ENCODE measurements at regions not wholly inside any gene's neighbourhood (a gene's known extent, or its start where the extent isn't known, plus 50 kb on each side); places are given as distances from the start of the nearest gene placed in this dataset.

DNA sequence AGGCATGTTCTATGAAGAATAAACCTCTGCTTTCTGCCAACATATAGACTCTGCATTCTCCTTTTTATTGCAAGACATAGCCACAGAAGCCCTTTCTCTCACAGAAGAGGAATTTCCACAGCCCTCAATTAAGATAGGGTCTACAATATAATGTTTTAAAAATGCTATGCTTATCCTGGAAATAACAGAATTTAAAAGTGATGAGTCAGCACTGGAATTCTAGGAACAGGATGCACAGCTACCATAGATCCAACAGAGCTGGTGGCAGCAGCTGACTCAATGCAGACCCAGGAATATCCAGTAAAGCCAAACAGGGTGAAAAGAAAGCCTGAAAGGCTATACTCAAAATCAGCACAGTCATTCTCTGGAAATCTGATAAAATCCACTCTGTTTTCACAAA lies 866.9 kb downstream of the TRIB2 start:
- no peak for DNase-seq
- H3K36me3 ChIP-seq, result no peaks in the 10 kb centered on the region
- intact Hi-C loops (cut with DNase I; ENCODE audit: low total_unique reads), result no loop called here
- in situ Hi-C loops (cut with MboI; ENCODE audit: low pct_ligation_motif_present in 1 of 4, low pct_unique_long_range_greater_than_20kb in 1 of 4, low sequenced_read_pairs in 3 of 4), result no loop called here
- H3K4me1 ChIP-seq, result no peaks in the 10 kb centered on the region
- no peak overlapping the region for H3K4me3 ChIP-seq
- peaks cover 0 to 3% of the 10 kb centered on the region in 2 donors for H3K9me3 ChIP-seq
- TF ChIP-seq POLR2A (IDR thresholded peaks at IDR 0.05) (no peak), EP300 (IDR thresholded peaks at IDR 0.05; ENCODE audit: low read depth) (no peak), POLR2AphosphoS5 (IDR thresholded peaks at IDR 0.05) (no peak)
- TF ChIP-seq, protein P1, sequence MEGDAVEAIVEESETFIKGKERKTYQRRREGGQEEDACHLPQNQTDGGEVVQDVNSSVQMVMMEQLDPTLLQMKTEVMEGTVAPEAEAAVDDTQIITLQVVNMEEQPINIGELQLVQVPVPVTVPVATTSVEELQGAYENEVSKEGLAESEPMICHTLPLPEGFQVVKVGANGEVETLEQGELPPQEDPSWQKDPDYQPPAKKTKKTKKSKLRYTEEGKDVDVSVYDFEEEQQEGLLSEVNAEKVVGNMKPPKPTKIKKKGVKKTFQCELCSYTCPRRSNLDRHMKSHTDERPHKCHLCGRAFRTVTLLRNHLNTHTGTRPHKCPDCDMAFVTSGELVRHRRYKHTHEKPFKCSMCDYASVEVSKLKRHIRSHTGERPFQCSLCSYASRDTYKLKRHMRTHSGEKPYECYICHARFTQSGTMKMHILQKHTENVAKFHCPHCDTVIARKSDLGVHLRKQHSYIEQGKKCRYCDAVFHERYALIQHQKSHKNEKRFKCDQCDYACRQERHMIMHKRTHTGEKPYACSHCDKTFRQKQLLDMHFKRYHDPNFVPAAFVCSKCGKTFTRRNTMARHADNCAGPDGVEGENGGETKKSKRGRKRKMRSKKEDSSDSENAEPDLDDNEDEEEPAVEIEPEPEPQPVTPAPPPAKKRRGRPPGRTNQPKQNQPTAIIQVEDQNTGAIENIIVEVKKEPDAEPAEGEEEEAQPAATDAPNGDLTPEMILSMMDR (IDR thresholded peaks at IDR 0.05), result no peak
- no peaks in the 10 kb centered on the region for H3K27me3 ChIP-seq
- H3K27ac ChIP-seq, result no peak overlapping the region

DNA sequence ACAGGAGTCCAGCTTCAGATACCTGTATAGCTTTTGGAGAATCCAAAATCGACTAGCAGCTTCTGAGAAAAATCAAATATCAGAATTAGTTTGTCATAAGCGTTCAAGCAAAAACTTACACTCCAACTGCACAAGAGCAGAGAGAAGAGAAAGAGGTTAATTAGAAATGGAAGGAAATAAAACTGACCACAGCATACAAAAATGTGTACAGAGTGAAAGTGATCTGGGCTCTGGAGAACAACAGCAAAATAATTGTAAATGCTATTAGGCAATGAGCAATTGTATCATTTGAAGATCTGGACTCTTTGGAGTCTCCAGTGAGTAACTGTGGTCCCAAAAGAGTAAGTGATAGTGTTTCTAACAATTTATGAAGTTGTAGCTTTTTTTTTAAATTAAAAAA lies 867.3 kb downstream of the TRIB2 start:
- no peak overlapping the region for H3K4me3 ChIP-seq
- no peaks in the 10 kb centered on the region for H3K27me3 ChIP-seq
- no peaks in the 10 kb centered on the region for H3K36me3 ChIP-seq
- no peak overlapping the region for H3K27ac ChIP-seq
- no peaks in the 10 kb centered on the region for H3K4me1 ChIP-seq
- in situ Hi-C loops (cut with MboI; ENCODE audit: low pct_ligation_motif_present in 1 of 4, low pct_unique_long_range_greater_than_20kb in 1 of 4, low sequenced_read_pairs in 3 of 4) (no loop called here), intact Hi-C loops (cut with DNase I; ENCODE audit: low total_unique reads) (no loop called here)
- DNase-seq, result no peak
- WGBS, 2 donors (ENCODE audit: low coverage in 1 of 2), result 62 to 78% methylated on average over 2 of the region's 2 CpGs
- peaks cover 0 to 3% of the 10 kb centered on the region in 2 donors for H3K9me3 ChIP-seq
- TF ChIP-seq EP300 (IDR thresholded peaks at IDR 0.05; ENCODE audit: low read depth) (no peak), POLR2A (IDR thresholded peaks at IDR 0.05) (no peak), POLR2AphosphoS5 (IDR thresholded peaks at IDR 0.05) (no peak)
- TF ChIP-seq, protein P1 (IDR thresholded peaks at IDR 0.05), result no peak

DNA sequence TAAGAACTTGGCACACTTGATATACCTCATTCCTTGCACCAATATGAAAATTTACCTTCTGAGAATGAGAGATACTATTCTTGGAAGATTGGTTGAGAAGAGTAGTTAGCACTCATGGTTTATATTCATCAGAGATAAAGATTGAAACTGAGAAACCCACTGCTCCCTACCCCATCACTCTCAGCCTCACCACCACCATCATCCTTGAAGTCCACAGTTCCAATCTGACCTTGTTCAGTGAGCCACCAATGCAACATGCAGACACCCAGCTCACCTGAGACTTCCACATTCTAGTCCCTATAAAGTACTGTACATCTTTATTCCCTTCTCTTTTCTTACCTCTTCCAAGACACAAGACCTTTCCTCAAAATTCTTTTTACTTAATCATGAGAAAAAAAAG lies 869.0 kb downstream of the TRIB2 start:
- H3K9me3 ChIP-seq, result peaks cover 0 to 3% of the 10 kb centered on the region in 2 donors
- intact Hi-C loops (cut with DNase I; ENCODE audit: low total_unique reads), result no loop called here

DNA sequence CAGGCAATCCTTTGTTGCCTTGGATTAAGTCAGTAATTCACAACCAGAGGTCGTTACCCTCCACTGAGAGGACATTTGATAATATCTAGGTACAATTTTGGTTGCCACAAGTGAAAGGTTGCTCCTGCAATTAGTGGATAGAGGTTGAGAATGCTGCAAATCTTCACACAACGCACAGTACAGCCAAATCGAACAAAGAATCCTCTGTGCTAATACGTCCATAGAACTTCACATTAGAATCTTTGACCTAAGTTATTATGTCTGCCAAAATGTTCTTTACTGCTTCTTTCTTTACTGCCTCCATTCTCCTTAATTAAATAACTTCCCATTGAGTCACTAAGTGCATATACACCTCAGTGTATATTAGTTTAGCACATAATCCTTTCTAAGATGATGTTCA lies 879.5 kb downstream of the TRIB2 start:
- no peaks in the 10 kb centered on the region for H3K9me3 ChIP-seq
- no peaks in the 10 kb centered on the region for H3K4me1 ChIP-seq
- in situ Hi-C loops (cut with MboI; ENCODE audit: low pct_ligation_motif_present in 1 of 4, low pct_unique_long_range_greater_than_20kb in 1 of 4, low sequenced_read_pairs in 3 of 4), result no loop called here
- intact Hi-C loops (cut with DNase I; ENCODE audit: low total_unique reads), result no loop called here
- no peaks in the 10 kb centered on the region for H3K27me3 ChIP-seq
- no peak overlapping the region for H3K4me3 ChIP-seq
- 65 to 81% methylated on average over 4 of the region's 4 CpGs for WGBS, 2 donors (ENCODE audit: low coverage in 1 of 2)
- DNase-seq, result no peak
- TF ChIP-seq POLR2A (IDR thresholded peaks at IDR 0.05), result no peak
- no peaks in the 10 kb centered on the region for H3K36me3 ChIP-seq
- no peak overlapping the region for H3K27ac ChIP-seq

More for the DNA sequence above, 869.0 kb downstream of the TRIB2 start:
- Histone ChIP-seq H3K36me3 (no peaks in the 10 kb centered on the region), H3K4me1 (no peaks in the 10 kb centered on the region), H3K4me3 (no peak overlapping the region), H3K27ac (no peak overlapping the region), H3K27me3 (no peaks in the 10 kb centered on the region)
- no peak for TF ChIP-seq POLR2AphosphoS5 (IDR thresholded peaks at IDR 0.05)
- no peak for DNase-seq
- in situ Hi-C loops (cut with MboI; ENCODE audit: low pct_ligation_motif_present in 1 of 4, low pct_unique_long_range_greater_than_20kb in 1 of 4, low sequenced_read_pairs in 3 of 4), result no loop called here

DNA sequence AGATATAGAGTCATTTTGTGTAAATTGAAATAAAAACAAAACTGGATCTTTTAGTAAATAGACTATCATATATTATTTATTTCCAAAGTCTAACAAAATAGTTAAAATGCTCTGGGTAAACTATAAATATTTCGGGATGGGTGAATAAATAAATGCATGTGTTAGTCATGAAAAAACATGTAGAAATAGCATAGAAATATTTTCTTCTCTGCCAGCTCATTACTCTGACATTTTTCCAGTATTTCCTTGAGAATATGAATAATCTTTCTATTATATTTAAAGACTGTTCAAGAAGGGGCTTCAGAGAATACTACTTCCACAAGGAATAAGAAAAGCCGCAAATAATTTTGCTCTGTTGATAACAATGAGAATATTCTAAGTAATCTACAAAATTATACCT lies 880.4 kb downstream of the TRIB2 start:
- H3K9me3 ChIP-seq, result no peaks in the 10 kb centered on the region
- TF ChIP-seq EP300 (IDR thresholded peaks at IDR 0.05; ENCODE audit: low read depth) (no peak), POLR2A (IDR thresholded peaks at IDR 0.05) (no peak)
- H3K36me3 ChIP-seq, result no peaks in the 10 kb centered on the region
- intact Hi-C loops (cut with DNase I; ENCODE audit: low total_unique reads) (no loop called here), in situ Hi-C loops (cut with MboI; ENCODE audit: low pct_ligation_motif_present in 1 of 4, low pct_unique_long_range_greater_than_20kb in 1 of 4, low sequenced_read_pairs in 3 of 4) (no loop called here)
- no peak overlapping the region for H3K4me3 ChIP-seq
- no peaks in the 10 kb centered on the region for H3K27me3 ChIP-seq
- 72 to 88% methylated on average over 2 of the region's 2 CpGs for WGBS, 2 donors (ENCODE audit: low coverage in 1 of 2)
- no peaks in the 10 kb centered on the region for H3K4me1 ChIP-seq
- DNase-seq, result no peak
- H3K27ac ChIP-seq, result no peak overlapping the region

DNA sequence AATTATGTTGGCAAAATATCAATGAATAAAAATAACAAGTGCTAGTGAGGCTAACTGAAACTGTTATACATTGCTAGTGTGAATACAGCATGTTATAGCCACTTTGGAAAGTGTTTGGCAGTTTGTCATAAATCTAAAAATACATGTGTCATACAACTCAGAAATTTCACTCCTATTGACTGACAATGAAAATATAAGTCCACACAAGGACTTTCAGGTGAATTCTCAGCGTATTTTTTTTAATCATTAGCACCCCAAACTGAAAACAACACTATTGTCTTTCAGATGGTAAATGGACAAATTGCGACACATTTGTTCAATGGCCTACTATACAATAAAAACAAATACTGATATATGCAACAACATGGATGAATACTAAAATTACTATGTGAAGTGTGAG lies 884.8 kb downstream of the TRIB2 start:
- Histone ChIP-seq H3K9me3 (no peaks in the 10 kb centered on the region), H3K27me3 (no peaks in the 10 kb centered on the region), H3K4me3 (no peak overlapping the region), H3K36me3 (no peaks in the 10 kb centered on the region), H3K27ac (no peak overlapping the region), H3K4me1 (no peaks in the 10 kb centered on the region)
- intact Hi-C loops (cut with DNase I; ENCODE audit: low total_unique reads), result no loop called here
- TF ChIP-seq POLR2A (IDR thresholded peaks at IDR 0.05) (no peak), EP300 (IDR thresholded peaks at IDR 0.05; ENCODE audit: low read depth) (no peak), POLR2AphosphoS5 (IDR thresholded peaks at IDR 0.05) (no peak)
- TF ChIP-seq, protein P1 (IDR thresholded peaks at IDR 0.05), result no peak
- no peak for DNase-seq
- in situ Hi-C loops (cut with MboI; ENCODE audit: low pct_ligation_motif_present in 1 of 4, low pct_unique_long_range_greater_than_20kb in 1 of 4, low sequenced_read_pairs in 3 of 4), result no loop called here
- 58 to 74% methylated on average over 2 of the region's 2 CpGs for WGBS, 2 donors (ENCODE audit: low coverage in 1 of 2)
